ENCODE measurements at regions not wholly inside any gene's neighbourhood (a gene's known extent, or its start where the extent isn't known, plus 50 kb on each side); places are given as distances from the start of the nearest gene placed in this dataset.

GRCh38 chr4:11004818-11005217, 320.2 kb upstream of the CLNK start:
- DNase-seq (ENCODE audit: low spot score, unreplicated experiment): no peak
- H3K27ac Mint-ChIP-seq: no peak overlapping the region
- peaks cover 4% of the 10 kb centered on the region for H3K27me3 Mint-ChIP-seq
- no peaks in the 10 kb centered on the region for H3K36me3 Mint-ChIP-seq (ENCODE audit: insufficient read depth)
- no peak for TF ChIP-seq CTCF (IDR thresholded peaks at IDR 0.05; ENCODE audit: unreplicated experiment)
- no peak overlapping the region for H3K4me3 Mint-ChIP-seq (ENCODE audit: low read depth)
- peaks cover 5% of the 10 kb centered on the region for H3K9me3 Mint-ChIP-seq (ENCODE audit: low read depth)
- H3K4me1 Mint-ChIP-seq (ENCODE audit: low read depth): peaks cover 9% of the 10 kb centered on the region

- TF ChIP-seq CTCF (IDR thresholded peaks at IDR 0.05; ENCODE audit: unreplicated experiment): no peak
- peaks cover 4% of the 10 kb centered on the region for H3K27me3 Mint-ChIP-seq
- no peak for DNase-seq (ENCODE audit: low spot score, unreplicated experiment)
- H3K4me1 Mint-ChIP-seq (ENCODE audit: low read depth): peaks cover 10% of the 10 kb centered on the region
- H3K27ac Mint-ChIP-seq: no peak overlapping the region
- H3K4me3 Mint-ChIP-seq (ENCODE audit: low read depth): no peak overlapping the region
- no peaks in the 10 kb centered on the region for H3K36me3 Mint-ChIP-seq (ENCODE audit: insufficient read depth)
- peaks cover 1% of the 10 kb centered on the region for H3K9me3 Mint-ChIP-seq (ENCODE audit: low read depth)
Observed at GRCh38 chr4:11002961-11003360, 318.4 kb upstream of the CLNK start.

- Mint-ChIP-seq H3K27me3 (peaks cover 4% of the 10 kb centered on the region), H3K27ac (no peak overlapping the region), H3K4me3 (ENCODE audit: low read depth) (no peak overlapping the region), H3K9me3 (ENCODE audit: low read depth) (no peaks in the 10 kb centered on the region), H3K4me1 (ENCODE audit: low read depth) (peaks cover 10% of the 10 kb centered on the region), H3K36me3 (ENCODE audit: insufficient read depth) (no peaks in the 10 kb centered on the region)
- no peak for TF ChIP-seq CTCF (IDR thresholded peaks at IDR 0.05; ENCODE audit: unreplicated experiment)
- no peak for DNase-seq (ENCODE audit: low spot score, unreplicated experiment)
Observed at GRCh38 chr4:10998846-10999245, 314.3 kb upstream of the CLNK start.

GRCh38 chr4:10984815-10985214, 300.2 kb upstream of the CLNK start:
- H3K27ac Mint-ChIP-seq: no peak overlapping the region
- DNase-seq (ENCODE audit: low spot score, unreplicated experiment): no peak
- no peak overlapping the region for H3K4me3 Mint-ChIP-seq (ENCODE audit: low read depth)
- no peaks in the 10 kb centered on the region for H3K36me3 Mint-ChIP-seq (ENCODE audit: insufficient read depth)
- TF ChIP-seq CTCF (IDR thresholded peaks at IDR 0.05; ENCODE audit: unreplicated experiment): no peak
- H3K27me3 Mint-ChIP-seq: peaks cover 37% of the 10 kb centered on the region
- H3K9me3 Mint-ChIP-seq (ENCODE audit: low read depth): peaks cover 3% of the 10 kb centered on the region
- peaks cover 34% of the 10 kb centered on the region for H3K4me1 Mint-ChIP-seq (ENCODE audit: low read depth)

GRCh38 chr4:10983885-10984640, 299.5 kb upstream of the CLNK start:
- no peak overlapping the region for H3K27ac Mint-ChIP-seq
- peaks cover 34% of the 10 kb centered on the region for H3K4me1 Mint-ChIP-seq (ENCODE audit: low read depth)
- H3K4me3 Mint-ChIP-seq (ENCODE audit: low read depth): no peak overlapping the region
- H3K27me3 Mint-ChIP-seq: peaks cover 41% of the 10 kb centered on the region
- TF ChIP-seq CTCF (IDR thresholded peaks at IDR 0.05; ENCODE audit: unreplicated experiment): no peak
- no peak for DNase-seq (ENCODE audit: low spot score, unreplicated experiment)
- H3K36me3 Mint-ChIP-seq (ENCODE audit: insufficient read depth): no peaks in the 10 kb centered on the region
- H3K9me3 Mint-ChIP-seq (ENCODE audit: low read depth): peaks cover 3% of the 10 kb centered on the region

Data from progenitor cell of endocrine pancreas (in vitro differentiated cells).